K562 (cell line): ENCODE measurements at regions not wholly inside any gene's neighbourhood (a gene's known extent, or its start where the extent isn't known, plus 50 kb on each side); places are given as distances from the start of the nearest gene placed in this dataset.

Experiments used
- ATAC-seq: fragments of 200-7000 bp; cut with Tn5 transposase; 3 replicates; pipeline ENCODE4 v1.9.1; 2020; ENCODE audit warnings: moderate library complexity
- BruUV-seq: library from RNA; stranded (reverse); fragments of 400-500 nt; replicated peaks from 2 replicates; lab custom pipeline; 2021; lab: Mats Ljungman, UMichigan
- CTCF ChIA-PET: fragments of 300-600 bp; formaldehyde crosslinking; extraction: SDS; loops from one replicate; lab custom pipeline; 2021; ENCODE audit warnings: low intra/inter-chr PET ratio; lab: Yijun Ruan, JAX
- POLR2A ChIA-PET: fragments of 300-600, 350-650 bp; sonication (Branson Sonifier 250); formaldehyde crosslinking; extraction: SDS; loops from one replicate; lab custom pipeline; 2021; ENCODE audit warnings: antibody characterized with exemption, inconsistent platforms; lab: Yijun Ruan, JAX
- DNase-seq, 4 experiments: peaks; one replicate each; pipeline versions ENCODE4 v3.0.0 to v3.0.0-alpha.2; 2011 to 2018; ENCODE audit warnings: low spot score in 3 of 4, mixed read lengths in 3 of 4; ENCODE audit errors: extremely low read depth in 1 of 4
- FAIRE-seq: peaks from 2 replicates; lab custom pipeline; 2011; peaks lifted over from hg19 to GRCh38; lab: Jason Lieb, UNC
- H2AFZ ChIP-seq: 2 replicates; pipeline ENCODE4 v1.6.0; 2011; ENCODE audit warnings: low read depth, low read length, control low read depth, inconsistent platforms
- H3K27ac ChIP-seq: fragments of 200-600 bp; 3 replicates; pipeline ENCODE4 v1.8.0; 2011; ENCODE audit warnings: low read depth, mild to moderate bottlenecking, control low read depth, inconsistent platforms, low read length, moderate library complexity, mixed read lengths; ENCODE audit errors: extremely low read depth
- H3K27me3 ChIP-seq, 2 experiments: fragments of 300-600 bp in 1 of 2; 2 replicates in 1 of 2; 3 replicates in 1 of 2; pipeline versions ENCODE4 v1.6.0 to v1.8.0; 2011; ENCODE audit warnings: inconsistent platforms in 2 of 2, low read length in 2 of 2, mild to moderate bottlenecking in 1 of 2, mixed read lengths in 1 of 2, moderate library complexity in 1 of 2; ENCODE audit not compliant: control insufficient read depth in 2 of 2, insufficient read depth in 2 of 2
- H3K36me3 ChIP-seq: fragments of 300-600 bp; 3 replicates; pipeline ENCODE4 v1.8.0; 2011; ENCODE audit warnings: mild to moderate bottlenecking, low read length, inconsistent platforms; ENCODE audit not compliant: control insufficient read depth, insufficient read depth
- H3K4me1 ChIP-seq, 2 experiments: fragments of 200-600 bp in 1 of 2; replicated peaks in 1 of 2; 2 replicates in 1 of 2; 3 replicates in 1 of 2; pipeline versions ENCODE4 v1.5.1 to v1.8.0; 2011; ENCODE audit warnings: inconsistent platforms in 2 of 2, low read length in 2 of 2, mild to moderate bottlenecking in 1 of 2, mixed read lengths in 1 of 2, moderate library complexity in 1 of 2; ENCODE audit not compliant: control insufficient read depth in 2 of 2, insufficient read depth in 2 of 2
- H3K4me2 ChIP-seq: 2 replicates; pipeline ENCODE4 v1.6.1; 2011; ENCODE audit warnings: low read length, control low read depth, inconsistent platforms, mixed read lengths; ENCODE audit not compliant: insufficient read depth
- H3K4me3 ChIP-seq: fragments of 200-600 bp; sonication (generic), shearing (Covaris generic); 2 replicates; pipeline ENCODE4 v1.5.1; 2016; ENCODE audit warnings: control low read depth, inconsistent platforms
- H3K79me2 ChIP-seq: fragments of 200-600 bp; 3 replicates; pipeline ENCODE4 v1.8.0; 2011; ENCODE audit warnings: low read length, inconsistent platforms; ENCODE audit not compliant: control insufficient read depth, insufficient read depth
- H3K9ac ChIP-seq, 2 experiments: 2 replicates each; pipeline versions ENCODE4 v1.6.0 to v1.6.1; 2011; ENCODE audit warnings: low read depth in 2 of 2, low read length in 2 of 2, control low read depth in 1 of 2, inconsistent platforms in 1 of 2, mild to moderate bottlenecking in 1 of 2, mixed read lengths in 1 of 2; ENCODE audit not compliant: insufficient read depth in 1 of 2
- H3K9me1 ChIP-seq: one replicate; pipeline ENCODE4 v1.6.0; 2011; ENCODE audit warnings: inconsistent platforms, mild to moderate bottlenecking, low read length, moderate library complexity; ENCODE audit not compliant: control insufficient read depth, insufficient read depth
- H3K9me3 ChIP-seq: replicated peaks from 2 replicates; pipeline ENCODE4 v1.5.1; 2011; ENCODE audit warnings: low read depth, low read length, inconsistent platforms; ENCODE audit not compliant: control insufficient read depth, insufficient read depth
- H4K20me1 ChIP-seq: replicated peaks from 2 replicates; pipeline ENCODE4 v1.6.1; 2011; ENCODE audit warnings: low read length, inconsistent platforms, mixed read lengths; ENCODE audit not compliant: control insufficient read depth, insufficient read depth
- BCL6 ChIP-seq: fragments of 250-450 bp; sonication (Bioruptor Pico); IDR thresholded peaks from 2 replicates; pipeline ENCODE4 v1.4.0; 2020
- KAT7 ChIP-seq: sonication (generic); formaldehyde crosslinking; IDR thresholded peaks from 2 replicates; pipeline ENCODE4 v1.8.0; 2022; ENCODE audit warnings: missing genetic modification reagents, mild to moderate bottlenecking, borderline replicate concordance
- PML ChIP-seq: IDR thresholded peaks from 2 replicates; pipeline ENCODE4 v1.6.1; 2012; ENCODE audit warnings: low read length, inconsistent platforms
- POU5F1 ChIP-seq: fragments of 150-350 bp; IDR thresholded peaks from 2 replicates; pipeline ENCODE4 v1.6.1; 2014; ENCODE audit warnings: borderline replicate concordance, low read length, low read depth, mild to moderate bottlenecking; ENCODE audit not compliant: partially characterized antibody
- PTRF ChIP-seq: fragments of 450-650 bp; IDR thresholded peaks from 2 replicates; pipeline ENCODE4 v1.6.1; 2016; ENCODE audit warnings: mild to moderate bottlenecking, missing genetic modification characterization, missing compliant biosample characterization
- TRIM24 ChIP-seq, 2 experiments: fragments of 450-650 bp; IDR thresholded peaks; 2 replicates each; pipeline ENCODE4 v1.6.1; 2016
- ZBTB1 ChIP-seq: sonication (generic); formaldehyde crosslinking; IDR thresholded peaks from 2 replicates; pipeline ENCODE4 v1.8.1; 2023; ENCODE audit warnings: missing genetic modification reagents, low read depth, mild to moderate bottlenecking, borderline replicate concordance
- WGBS: fragments of 100-300 bp; shearing (Covaris generic); methylation state at CpG from one replicate; pipeline ENCODE4 v1.1.6; 2016; ENCODE audit warnings: low coverage, mixed read lengths; ENCODE audit not compliant: insufficient coverage; ENCODE audit errors: missing lambda C conversion rate; 5-methylcytosine and 5-hydroxymethylcytosine counted together
- in situ Hi-C: fragments of 300-500 bp; cut with MboI; formaldehyde crosslinking; loops from 4 replicates; pipeline ENCODE4 v1.15.0; 2018; ENCODE audit warnings: inconsistent platforms, mixed read lengths
- intact Hi-C: fragments of 100-400 bp; cut with micrococcal nuclease; formaldehyde crosslinking; loops from 2 replicates; pipeline ENCODE4 v1.14.2; 2022
- TF ChIP-seq, protein P1 (sequence below): sonication (generic); formaldehyde crosslinking; IDR thresholded peaks from 2 replicates; pipeline ENCODE4 v1.8.0; 2022; ENCODE audit warnings: mild to moderate bottlenecking, missing genetic modification reagents
- TF ChIP-seq, protein P2 (sequence below): fragments of 250-450 bp; sonication (Bioruptor Pico); IDR thresholded peaks from 2 replicates; pipeline ENCODE4 v1.5.0; 2021; ENCODE audit warnings: mild to moderate bottlenecking, moderate library complexity

DNA sequence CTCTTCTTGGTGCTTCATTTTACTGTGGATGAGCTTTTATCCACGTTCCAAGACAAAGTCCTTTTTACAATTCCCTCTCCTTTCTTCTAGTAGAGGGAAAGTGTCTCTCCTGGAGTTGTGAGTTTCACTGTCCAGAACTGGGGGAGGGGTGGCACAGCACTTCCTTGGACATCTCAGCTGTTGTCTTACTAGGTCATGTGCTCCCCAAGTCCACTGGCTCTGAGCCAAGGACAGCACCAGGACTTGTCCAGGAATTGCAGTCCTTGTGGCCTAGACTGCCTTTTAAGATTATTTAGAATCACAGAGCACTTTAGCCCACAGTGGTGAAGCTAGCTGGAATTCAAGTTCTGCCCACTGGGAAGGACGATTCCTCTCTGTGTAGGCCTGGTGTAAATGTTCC is 700.2 kb upstream of the PTPRD start (continued):
- TF ChIP-seq, protein P1, sequence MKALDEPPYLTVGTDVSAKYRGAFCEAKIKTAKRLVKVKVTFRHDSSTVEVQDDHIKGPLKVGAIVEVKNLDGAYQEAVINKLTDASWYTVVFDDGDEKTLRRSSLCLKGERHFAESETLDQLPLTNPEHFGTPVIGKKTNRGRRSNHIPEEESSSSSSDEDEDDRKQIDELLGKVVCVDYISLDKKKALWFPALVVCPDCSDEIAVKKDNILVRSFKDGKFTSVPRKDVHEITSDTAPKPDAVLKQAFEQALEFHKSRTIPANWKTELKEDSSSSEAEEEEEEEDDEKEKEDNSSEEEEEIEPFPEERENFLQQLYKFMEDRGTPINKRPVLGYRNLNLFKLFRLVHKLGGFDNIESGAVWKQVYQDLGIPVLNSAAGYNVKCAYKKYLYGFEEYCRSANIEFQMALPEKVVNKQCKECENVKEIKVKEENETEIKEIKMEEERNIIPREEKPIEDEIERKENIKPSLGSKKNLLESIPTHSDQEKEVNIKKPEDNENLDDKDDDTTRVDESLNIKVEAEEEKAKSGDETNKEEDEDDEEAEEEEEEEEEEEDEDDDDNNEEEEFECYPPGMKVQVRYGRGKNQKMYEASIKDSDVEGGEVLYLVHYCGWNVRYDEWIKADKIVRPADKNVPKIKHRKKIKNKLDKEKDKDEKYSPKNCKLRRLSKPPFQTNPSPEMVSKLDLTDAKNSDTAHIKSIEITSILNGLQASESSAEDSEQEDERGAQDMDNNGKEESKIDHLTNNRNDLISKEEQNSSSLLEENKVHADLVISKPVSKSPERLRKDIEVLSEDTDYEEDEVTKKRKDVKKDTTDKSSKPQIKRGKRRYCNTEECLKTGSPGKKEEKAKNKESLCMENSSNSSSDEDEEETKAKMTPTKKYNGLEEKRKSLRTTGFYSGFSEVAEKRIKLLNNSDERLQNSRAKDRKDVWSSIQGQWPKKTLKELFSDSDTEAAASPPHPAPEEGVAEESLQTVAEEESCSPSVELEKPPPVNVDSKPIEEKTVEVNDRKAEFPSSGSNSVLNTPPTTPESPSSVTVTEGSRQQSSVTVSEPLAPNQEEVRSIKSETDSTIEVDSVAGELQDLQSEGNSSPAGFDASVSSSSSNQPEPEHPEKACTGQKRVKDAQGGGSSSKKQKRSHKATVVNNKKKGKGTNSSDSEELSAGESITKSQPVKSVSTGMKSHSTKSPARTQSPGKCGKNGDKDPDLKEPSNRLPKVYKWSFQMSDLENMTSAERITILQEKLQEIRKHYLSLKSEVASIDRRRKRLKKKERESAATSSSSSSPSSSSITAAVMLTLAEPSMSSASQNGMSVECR (CRISPR knock-in tag), result no peak

DNA sequence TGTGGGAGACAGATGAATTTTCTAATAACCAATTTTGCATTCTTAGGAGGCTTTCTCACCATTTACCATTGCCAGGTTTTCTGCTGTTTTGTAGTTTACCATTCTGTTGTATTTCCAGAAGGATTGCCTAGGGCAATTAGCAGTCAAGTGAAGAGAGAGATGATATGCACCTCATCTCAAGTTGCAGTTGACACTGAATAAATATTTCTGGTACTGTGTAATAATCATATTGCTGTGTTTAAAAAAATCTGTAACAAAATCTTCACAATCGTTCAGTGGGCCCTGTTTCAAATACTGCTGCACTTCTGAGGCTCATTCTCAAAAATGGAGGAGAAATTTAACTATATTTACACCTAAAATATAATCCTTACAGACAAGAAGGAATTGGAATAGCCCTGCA is 706.1 kb upstream of the PTPRD start:
- intact Hi-C loops, result no loop called here
- Histone ChIP-seq H4K20me1 (no peaks in the 10 kb centered on the region), H3K36me3 (no peaks in the 10 kb centered on the region), H3K27ac (no peak overlapping the region), H3K4me1 (no peaks in the 10 kb centered on the region), H3K4me2 (no peak overlapping the region), H3K9ac (no peak overlapping the region), H3K9me3 (no peaks in the 10 kb centered on the region), H3K27me3 (no peaks in the 10 kb centered on the region), H3K79me2 (no peaks in the 10 kb centered on the region), H2AFZ (no peak overlapping the region), H3K9me1 (no peaks in the 10 kb centered on the region), H3K4me3 (no peak overlapping the region)
- 0% methylated on average over 1 of the region's 1 CpG for WGBS
- ATAC-seq, result no peak
- DNase-seq, result no peak
- BruUV-seq, result no TSS peak
- POLR2A ChIA-PET, result no interaction called here
- in situ Hi-C loops, result no loop called here
- no peak for FAIRE-seq
- CTCF ChIA-PET, result no interaction called here
- TF ChIP-seq KAT7 (CRISPR knock-in tag) (no peak), TRIM24 (IDR thresholded peaks at IDR 0.05) (no peak), PML (no peak), POU5F1 (no peak), BCL6 (CRISPR knock-in tag) (no peak), PTRF (tag) (no peak), ZBTB1 (CRISPR knock-in tag) (no peak)
- TF ChIP-seq, protein P2, sequence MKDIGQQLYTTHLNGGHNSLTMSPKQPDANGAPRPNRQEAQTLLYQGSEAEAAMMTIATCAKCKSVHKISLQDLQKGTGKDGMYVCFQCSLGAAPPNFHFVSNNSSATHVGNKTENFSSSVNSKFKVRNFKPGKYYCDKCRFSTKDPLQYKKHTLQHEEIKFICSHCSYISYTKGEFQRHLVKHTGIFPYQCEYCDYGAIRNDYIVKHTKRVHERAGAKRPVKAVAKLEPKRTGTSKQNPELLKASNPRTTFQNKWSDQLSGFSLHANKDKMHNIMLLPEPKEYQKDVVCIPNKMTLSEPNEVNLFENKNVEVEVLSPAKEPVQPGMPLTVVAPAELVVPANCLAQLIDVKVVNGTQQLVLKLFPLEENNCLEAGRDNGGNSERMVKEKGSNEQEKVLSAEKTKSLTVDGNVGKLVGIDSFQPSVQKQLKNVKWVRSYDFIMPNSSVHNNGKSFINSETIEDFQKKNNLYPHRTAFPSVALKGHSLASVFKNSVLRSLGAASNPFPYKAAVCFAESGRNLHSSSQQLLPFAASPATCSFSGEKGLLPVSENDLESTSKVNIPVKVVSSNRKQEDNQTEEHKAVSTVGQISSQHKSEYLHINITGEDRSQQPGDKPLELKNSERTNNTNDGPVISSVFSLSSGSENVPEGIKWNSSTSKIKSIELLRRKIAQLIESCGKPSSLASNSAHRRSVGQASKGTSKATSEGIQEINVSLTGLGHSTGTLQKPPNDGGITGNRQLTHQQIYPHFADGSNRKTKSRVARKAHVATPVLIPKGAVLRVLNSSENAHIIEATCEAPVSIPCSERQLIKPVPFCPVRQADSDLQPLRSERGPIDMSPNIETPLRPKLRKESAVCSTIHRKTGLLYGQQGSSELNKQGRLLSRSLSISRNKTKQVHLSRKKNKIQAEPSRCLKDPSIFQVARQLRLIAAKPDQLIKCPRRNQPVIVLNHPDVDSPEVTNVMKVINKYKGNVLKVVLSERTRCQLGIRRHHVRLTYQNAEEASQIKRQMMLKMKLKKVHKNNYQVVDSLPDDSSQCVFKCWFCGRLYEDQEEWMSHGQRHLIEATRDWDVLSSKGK (CRISPR knock-in tag), result no peak
